HepG2 (cell line): ENCODE measurements at regions not wholly inside any gene's neighbourhood (a gene's known extent, or its start where the extent isn't known, plus 50 kb on each side); places are given as distances from the start of the nearest gene placed in this dataset.

Experiments
- ATAC-seq: fragments of 200-7000 bp; cut with Tn5 transposase; 3 replicates; pipeline ENCODE4 v1.9.1; 2020; ENCODE audit warnings: mild to moderate bottlenecking, moderate library complexity
- BruUV-seq: library from RNA; stranded (reverse); fragments of 400-500 nt; replicated peaks from 2 replicates; lab custom pipeline; 2021; lab: Mats Ljungman, UMichigan
- CTCF ChIA-PET: fragments of 300-600 bp; formaldehyde crosslinking; extraction: SDS; loops from one replicate; lab custom pipeline; 2021; ENCODE audit warnings: low total read pairs, inconsistent platforms, low intra/inter-chr PET ratio; lab: Yijun Ruan, JAX
- POLR2A ChIA-PET: fragments of 350-600 bp; sonication (Branson Sonifier 250); formaldehyde crosslinking; loops from one replicate; lab custom pipeline; 2020; ENCODE audit warnings: antibody characterized with exemption, inconsistent platforms; lab: Yijun Ruan, JAX
- DNase-seq: peaks from one replicate; pipeline ENCODE4 v3.0.0-alpha.2; 2015; ENCODE audit warnings: low spot score
- FAIRE-seq: peaks from 3 replicates; lab custom pipeline; 2011; peaks lifted over from hg19 to GRCh38; lab: Jason Lieb, UNC
- H2AFZ ChIP-seq: one replicate; pipeline ENCODE4 v1.6.1; 2011; ENCODE audit warnings: low read length, inconsistent platforms
- H3K27ac ChIP-seq: fragments of 300-600 bp; 3 replicates; pipeline ENCODE4 v1.8.0; 2011; ENCODE audit warnings: mixed run types, mild to moderate bottlenecking, mixed read lengths, low read length, inconsistent platforms; ENCODE audit not compliant: insufficient read depth; ENCODE audit errors: extremely low read length
- H3K27me3 ChIP-seq, 2 experiments: fragments of 200-600 bp in 1 of 2; 2 replicates in 1 of 2; 3 replicates in 1 of 2; pipeline versions ENCODE4 v1.6.0 to v1.8.0; 2011; ENCODE audit warnings: low read length in 2 of 2, mild to moderate bottlenecking in 2 of 2, moderate library complexity in 2 of 2, inconsistent platforms in 1 of 2; ENCODE audit not compliant: insufficient read depth in 2 of 2, control insufficient read depth in 1 of 2
- H3K36me3 ChIP-seq, 2 experiments: fragments of 200-600 bp in 1 of 2; replicated peaks in 1 of 2; 2 replicates in 1 of 2; 3 replicates in 1 of 2; pipeline versions ENCODE4 v1.5.1 to v1.8.0; 2011; ENCODE audit warnings: low read length in 2 of 2, inconsistent platforms in 1 of 2; ENCODE audit not compliant: insufficient read depth in 2 of 2, control insufficient read depth in 1 of 2
- H3K4me1 ChIP-seq: 2 replicates; pipeline ENCODE4 v1.5.1; 2012; ENCODE audit warnings: low read length, inconsistent platforms; ENCODE audit not compliant: insufficient read depth
- H3K4me2 ChIP-seq: 2 replicates; pipeline ENCODE4 v1.6.0; 2011; ENCODE audit warnings: low read depth, low read length, inconsistent platforms
- H3K4me3 ChIP-seq, 3 experiments: fragments of 200-600 bp in 1 of 3; sonication (generic), shearing (Covaris generic) in 1 of 3; replicated peaks in 1 of 3; 2 replicates each; pipeline ENCODE4 v1.5.1; 2011 to 2016; ENCODE audit warnings: low read length in 3 of 3, inconsistent platforms in 2 of 3, low read depth in 2 of 3, mild to moderate bottlenecking in 2 of 3, control low read depth in 1 of 3, mixed read lengths in 1 of 3; ENCODE audit not compliant: insufficient read depth in 1 of 3
- H3K79me2 ChIP-seq: one replicate; pipeline ENCODE4 v1.6.1; 2011; ENCODE audit warnings: low read length, inconsistent platforms; ENCODE audit not compliant: insufficient read depth
- H3K9ac ChIP-seq: 2 replicates; pipeline ENCODE4 v1.6.0; 2011; ENCODE audit warnings: mild to moderate bottlenecking, low read depth, low read length, inconsistent platforms; ENCODE audit not compliant: insufficient read depth
- H3K9me3 ChIP-seq: 2 replicates; pipeline ENCODE4 v1.5.1; 2012; ENCODE audit warnings: mild to moderate bottlenecking, low read length
- H4K20me1 ChIP-seq: 2 replicates; pipeline ENCODE4 v1.6.0; 2011; ENCODE audit warnings: inconsistent platforms, mild to moderate bottlenecking, low read length, moderate library complexity; ENCODE audit not compliant: insufficient read depth
- ATF1 ChIP-seq: IDR thresholded peaks from 2 replicates; pipeline ENCODE4 v1.6.1; 2016; ENCODE audit warnings: mild to moderate bottlenecking, control low read depth
- NFE2L1 ChIP-seq: sonication (generic); formaldehyde crosslinking; IDR thresholded peaks from 2 replicates; pipeline ENCODE4 v1.4.0; 2020; ENCODE audit warnings: missing genetic modification reagents, mild to moderate bottlenecking, borderline replicate concordance
- RNF2 ChIP-seq: fragments of 450-650 bp; conservative IDR thresholded peaks from 2 replicates; pipeline ENCODE4 v1.6.1; 2016; ENCODE audit warnings: low read depth
- SNAI1 ChIP-seq: sonication (generic); formaldehyde crosslinking; IDR thresholded peaks from 2 replicates; pipeline ENCODE4 v1.5.0; 2020; ENCODE audit warnings: mild to moderate bottlenecking, missing genetic modification reagents, borderline replicate concordance
- ZNF205 ChIP-seq: IDR thresholded peaks from 2 replicates; pipeline ENCODE4 v1.6.1; 2018; ENCODE audit warnings: missing biosample characterization, missing genetic modification reagents
- ZNF296 ChIP-seq: sonication (generic); formaldehyde crosslinking; conservative IDR thresholded peaks from 2 replicates; pipeline ENCODE4 v1.5.0; 2020; ENCODE audit warnings: mild to moderate bottlenecking, missing genetic modification reagents
- ZNF337 ChIP-seq: sonication (generic); formaldehyde crosslinking; IDR thresholded peaks from 2 replicates; pipeline ENCODE4 v1.5.1; 2020; ENCODE audit warnings: missing genetic modification reagents, low read depth, mild to moderate bottlenecking, borderline replicate concordance
- ZNF704 ChIP-seq: sonication (generic); formaldehyde crosslinking; IDR thresholded peaks from 2 replicates; pipeline ENCODE4 v1.8.1; 2023; ENCODE audit warnings: mild to moderate bottlenecking, inconsistent platforms, moderate library complexity, missing genetic modification reagents, borderline replicate concordance
- WGBS: methylation state at CpG from one replicate; pipeline ENCODE4 v1.1.6; 2017; ENCODE audit warnings: low lambda C conversion rate; 5-methylcytosine and 5-hydroxymethylcytosine counted together
- in situ Hi-C: cut with HindIII; loops from 2 replicates; pipeline ENCODE4 v1.10.0; 2017; ENCODE audit warnings: low pct_unique_long_range_greater_than_20kb; ENCODE audit not compliant: extremely low pct_ligation_motif_present
- intact Hi-C: fragments of 100-400 bp; cut with micrococcal nuclease; formaldehyde crosslinking; loops from one replicate; pipeline ENCODE4 v1.10.0; 2022; ENCODE audit not compliant: unreplicated experiment
- TF ChIP-seq, protein P1 (sequence below): sonication (generic); formaldehyde crosslinking; IDR thresholded peaks from 2 replicates; pipeline ENCODE4 v1.5.1; 2020; ENCODE audit warnings: mild to moderate bottlenecking, missing genetic modification reagents, borderline replicate concordance

DNA sequence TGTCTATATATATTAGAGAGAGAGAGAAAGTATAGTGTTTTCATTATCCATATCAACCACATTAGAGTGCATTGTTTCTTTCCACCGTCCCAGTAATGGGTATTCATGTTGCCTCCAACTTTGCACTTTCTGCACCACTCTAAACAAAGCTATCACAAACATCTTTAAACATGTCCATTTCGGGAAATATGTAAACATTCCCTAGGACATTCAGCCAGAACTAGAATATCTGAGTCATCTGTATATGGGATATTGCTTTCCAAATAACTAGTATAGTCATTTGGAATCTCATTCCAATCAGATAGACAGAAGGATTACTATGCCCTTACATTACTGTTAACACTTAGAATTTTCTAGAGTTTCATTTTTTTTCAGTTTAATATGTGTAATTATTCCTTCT is 914.9 kb upstream of the EPHA6 start (continued):
- TF ChIP-seq ZNF704 (CRISPR knock-in tag) (no peak), SNAI1 (no peak), ZNF296 (CRISPR knock-in tag) (no peak)
- TF ChIP-seq, protein P1, sequence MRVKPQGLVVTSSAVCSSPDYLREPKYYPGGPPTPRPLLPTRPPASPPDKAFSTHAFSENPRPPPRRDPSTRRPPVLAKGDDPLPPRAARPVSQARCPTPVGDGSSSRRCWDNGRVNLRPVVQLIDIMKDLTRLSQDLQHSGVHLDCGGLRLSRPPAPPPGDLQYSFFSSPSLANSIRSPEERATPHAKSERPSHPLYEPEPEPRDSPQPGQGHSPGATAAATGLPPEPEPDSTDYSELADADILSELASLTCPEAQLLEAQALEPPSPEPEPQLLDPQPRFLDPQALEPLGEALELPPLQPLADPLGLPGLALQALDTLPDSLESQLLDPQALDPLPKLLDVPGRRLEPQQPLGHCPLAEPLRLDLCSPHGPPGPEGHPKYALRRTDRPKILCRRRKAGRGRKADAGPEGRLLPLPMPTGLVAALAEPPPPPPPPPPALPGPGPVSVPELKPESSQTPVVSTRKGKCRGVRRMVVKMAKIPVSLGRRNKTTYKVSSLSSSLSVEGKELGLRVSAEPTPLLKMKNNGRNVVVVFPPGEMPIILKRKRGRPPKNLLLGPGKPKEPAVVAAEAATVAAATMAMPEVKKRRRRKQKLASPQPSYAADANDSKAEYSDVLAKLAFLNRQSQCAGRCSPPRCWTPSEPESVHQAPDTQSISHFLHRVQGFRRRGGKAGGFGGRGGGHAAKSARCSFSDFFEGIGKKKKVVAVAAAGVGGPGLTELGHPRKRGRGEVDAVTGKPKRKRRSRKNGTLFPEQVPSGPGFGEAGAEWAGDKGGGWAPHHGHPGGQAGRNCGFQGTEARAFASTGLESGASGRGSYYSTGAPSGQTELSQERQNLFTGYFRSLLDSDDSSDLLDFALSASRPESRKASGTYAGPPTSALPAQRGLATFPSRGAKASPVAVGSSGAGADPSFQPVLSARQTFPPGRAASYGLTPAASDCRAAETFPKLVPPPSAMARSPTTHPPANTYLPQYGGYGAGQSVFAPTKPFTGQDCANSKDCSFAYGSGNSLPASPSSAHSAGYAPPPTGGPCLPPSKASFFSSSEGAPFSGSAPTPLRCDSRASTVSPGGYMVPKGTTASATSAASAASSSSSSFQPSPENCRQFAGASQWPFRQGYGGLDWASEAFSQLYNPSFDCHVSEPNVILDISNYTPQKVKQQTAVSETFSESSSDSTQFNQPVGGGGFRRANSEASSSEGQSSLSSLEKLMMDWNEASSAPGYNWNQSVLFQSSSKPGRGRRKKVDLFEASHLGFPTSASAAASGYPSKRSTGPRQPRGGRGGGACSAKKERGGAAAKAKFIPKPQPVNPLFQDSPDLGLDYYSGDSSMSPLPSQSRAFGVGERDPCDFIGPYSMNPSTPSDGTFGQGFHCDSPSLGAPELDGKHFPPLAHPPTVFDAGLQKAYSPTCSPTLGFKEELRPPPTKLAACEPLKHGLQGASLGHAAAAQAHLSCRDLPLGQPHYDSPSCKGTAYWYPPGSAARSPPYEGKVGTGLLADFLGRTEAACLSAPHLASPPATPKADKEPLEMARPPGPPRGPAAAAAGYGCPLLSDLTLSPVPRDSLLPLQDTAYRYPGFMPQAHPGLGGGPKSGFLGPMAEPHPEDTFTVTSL (CRISPR knock-in tag), result no peak

GRCh38 chr3:95899911-95900310 is 914.5 kb upstream of the EPHA6 start:
- FAIRE-seq (no peak), DNase-seq (no peak), ATAC-seq (no peak)
- ChIA-PET POLR2A (no interaction called here), CTCF (no interaction called here)
- in situ Hi-C loops, result no loop called here
- H3K9ac ChIP-seq, result no peak overlapping the region
- 0% methylated on average over 2 of the region's 2 CpGs for WGBS
- H3K4me1 ChIP-seq, result no peaks in the 10 kb centered on the region
- no peak overlapping the region for H3K4me2 ChIP-seq
- no peaks in the 10 kb centered on the region for H3K9me3 ChIP-seq
- intact Hi-C loops, result no loop called here
- no TSS peak for BruUV-seq
- H2AFZ ChIP-seq, result no peak overlapping the region
- no peaks in the 10 kb centered on the region for H3K36me3 ChIP-seq
- no peaks in the 10 kb centered on the region for H3K27me3 ChIP-seq
- H3K79me2 ChIP-seq, result no peaks in the 10 kb centered on the region
- no peak for TF ChIP-seq NFE2L1 (CRISPR knock-in tag)
- no peak for TF ChIP-seq ATF1 (CRISPR knock-in tag)
- TF ChIP-seq ZNF205, result no peak
- TF ChIP-seq RNF2, result no peak
- TF ChIP-seq ZNF337 (CRISPR knock-in tag), result no peak
- H3K27ac ChIP-seq, result no peak overlapping the region
- no peaks in the 10 kb centered on the region for H4K20me1 ChIP-seq
- H3K4me3 ChIP-seq, result no peak overlapping the region
